ENCODE measurements at regions not wholly inside any gene's neighbourhood (a gene's known extent, or its start where the extent isn't known, plus 50 kb on each side); places are given as distances from the start of the nearest gene placed in this dataset.
"Not testable (repeated sequence)": the region's sequence is repeated elsewhere in the genome, so short reads cannot be mapped to it uniquely, and the experiment has no call there.

DNA sequence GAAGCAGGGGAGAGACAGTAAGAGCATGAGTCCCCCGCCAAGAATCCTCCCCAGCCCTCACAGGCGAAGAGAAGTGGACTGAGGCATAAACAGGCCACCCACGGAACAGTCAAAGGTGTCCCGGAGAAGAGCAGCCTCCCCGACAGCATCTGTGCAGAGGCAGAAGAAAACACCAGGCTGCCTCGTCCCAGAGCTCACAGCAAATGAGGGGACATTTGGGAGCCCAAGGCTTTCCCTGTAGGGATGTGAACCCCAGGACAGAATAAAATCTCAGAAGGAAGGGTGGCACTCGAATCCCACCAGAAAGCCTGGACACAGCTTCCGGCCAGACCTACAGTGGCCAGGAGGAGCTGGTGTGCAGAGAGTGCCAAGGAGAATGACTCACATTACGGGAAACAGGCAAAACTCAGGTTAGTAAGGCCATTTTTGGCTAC lies 90.4 kb downstream of the DLL1 start:
- DNase-seq = peak in 1 of 58 donors; percentile 28

DNA sequence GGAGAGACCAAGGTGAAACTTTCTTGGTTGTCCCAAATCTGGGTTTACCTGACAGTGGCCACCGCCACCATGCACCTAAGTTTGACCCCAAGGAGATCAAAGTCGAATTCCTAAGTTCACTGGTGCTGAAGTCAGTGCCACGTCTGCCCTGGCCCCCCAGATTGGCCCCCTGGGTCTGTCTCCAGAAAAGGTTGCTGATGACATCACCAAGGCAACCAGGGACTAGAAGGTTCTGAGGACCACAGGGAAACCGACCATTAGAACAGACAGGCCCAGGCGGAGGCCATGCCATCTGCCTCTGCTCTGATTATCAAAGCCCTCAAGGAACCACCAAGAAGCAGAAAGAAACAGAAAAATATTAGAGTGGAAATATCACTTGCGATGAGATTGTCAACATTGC lies 91.2 kb downstream of the DLL1 start:
- no peak for DNase-seq

DNA sequence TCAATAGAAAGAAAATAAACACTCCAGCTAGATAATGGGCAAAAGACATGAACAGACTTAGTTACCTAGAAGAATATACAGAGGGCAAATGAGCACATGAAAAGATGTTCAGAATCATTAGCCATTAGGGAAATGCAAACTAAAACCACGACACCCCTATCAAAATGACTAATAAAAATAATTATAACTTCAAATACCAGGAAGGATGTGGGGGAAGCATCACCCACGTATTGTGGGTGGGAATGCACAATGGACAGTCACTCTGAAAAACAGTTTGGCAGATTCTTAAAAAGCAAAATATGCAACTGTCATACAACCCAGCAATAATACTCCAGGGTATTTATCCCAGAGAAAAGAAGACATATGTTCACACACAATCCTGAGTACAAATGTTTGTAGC lies 92.6 kb downstream of the DLL1 start:
- DNase-seq = no peak

GRCh38 chr6:170193326-170193821 lies 97.5 kb downstream of the DLL1 start:
- DNase-seq = no peak

- DNase-seq = no peak
Observed at GRCh38 chr6:170192905-170193304, 98.0 kb downstream of the DLL1 start.

- not testable (repeated sequence) for DNase-seq
Observed at GRCh38 chr6:170192101-170192500, 98.8 kb downstream of the DLL1 start.

DNA sequence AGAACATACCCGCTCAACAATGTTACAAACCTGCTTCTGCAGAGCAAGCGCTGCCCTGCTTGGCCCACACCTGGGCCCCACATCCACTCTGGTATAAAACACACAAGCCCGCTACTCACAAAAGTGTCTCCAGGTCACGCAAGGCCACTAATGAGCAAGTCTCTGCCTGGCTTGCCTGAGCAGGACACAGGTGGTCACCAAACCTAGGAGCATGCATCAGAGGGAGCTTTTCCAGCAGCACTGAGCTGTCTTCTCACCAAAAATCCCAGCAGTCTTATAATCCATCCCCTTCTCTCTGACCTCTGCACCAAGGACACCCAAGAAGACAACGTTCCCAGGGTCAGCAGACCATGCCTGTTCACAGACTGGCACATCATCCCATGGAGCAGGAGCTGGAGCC lies 100.8 kb downstream of the DLL1 start:
- no peak for DNase-seq

DNA sequence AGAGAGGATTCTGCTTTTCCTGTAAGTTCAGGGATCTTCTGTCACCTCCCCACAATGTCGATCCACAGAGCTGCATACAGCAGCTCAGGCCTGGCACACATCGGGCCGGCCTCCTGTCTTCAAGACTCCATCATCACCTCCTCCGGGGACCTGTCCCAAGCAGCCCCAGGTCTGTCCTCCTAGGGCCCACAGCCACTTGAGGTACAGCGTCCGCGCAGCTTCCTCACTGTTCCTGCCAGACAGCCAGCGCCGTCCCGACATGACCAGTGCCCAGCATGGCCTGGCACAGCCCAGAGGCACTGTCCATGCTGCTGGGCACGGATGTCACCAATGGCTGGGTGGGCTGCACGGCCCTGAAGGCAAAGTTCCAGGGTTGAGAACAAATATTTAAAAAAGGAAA lies 101.6 kb downstream of the DLL1 start:
- DNase-seq = no peak

- DNase-seq = peak in 1 of 58 donors; percentile 30
Observed at GRCh38 chr6:170188571-170189001, 102.3 kb downstream of the DLL1 start.

- DNase-seq = no peak
Observed at GRCh38 chr6:170187669-170188566, 103.0 kb downstream of the DLL1 start.

- no peak for DNase-seq
Observed at GRCh38 chr6:170186941-170187668, 103.8 kb downstream of the DLL1 start.

DNA sequence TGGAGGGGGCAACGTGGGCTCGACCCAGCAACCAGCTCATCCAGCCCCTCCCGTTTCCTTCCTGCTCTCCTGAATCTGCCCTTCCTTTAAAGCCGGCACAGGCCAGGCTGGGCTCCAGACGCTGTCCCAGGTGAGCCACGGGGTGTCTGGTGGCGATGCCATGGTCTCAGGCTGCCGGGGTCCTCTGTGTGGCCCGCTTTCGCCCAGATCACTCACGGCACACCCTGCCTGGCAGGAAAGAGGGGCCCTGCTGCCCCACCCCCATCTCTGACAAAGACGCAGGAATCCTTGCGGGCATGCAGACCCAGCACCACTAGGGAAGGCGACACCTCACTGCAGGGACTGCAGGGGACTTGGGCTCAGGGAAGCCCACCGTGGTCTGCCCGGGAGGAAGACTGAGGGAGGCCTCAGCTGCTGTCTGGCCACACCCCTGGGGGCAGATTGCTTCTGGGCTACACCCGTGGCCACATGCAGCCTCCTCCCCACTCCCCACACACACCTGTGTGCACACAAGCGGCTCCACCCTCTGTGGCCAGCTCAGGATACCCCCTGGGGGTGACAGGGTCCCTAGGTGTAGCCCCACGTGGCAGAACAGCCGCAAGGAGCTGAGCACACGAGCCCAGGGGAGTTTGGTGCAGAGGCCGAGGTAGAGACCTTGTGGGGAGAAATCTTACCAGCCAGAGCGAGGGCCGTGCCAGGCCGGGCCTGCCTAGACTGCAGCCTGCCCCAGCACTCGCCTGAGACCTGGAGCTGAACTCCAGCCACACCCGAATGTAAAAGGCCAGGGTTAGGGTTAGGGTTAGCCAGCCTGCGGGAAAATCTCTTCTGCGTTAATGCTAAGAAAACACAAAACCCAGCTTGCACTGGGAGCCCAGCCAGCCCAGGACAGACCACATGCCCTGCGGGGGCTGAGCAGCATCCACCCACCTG lies 104.6 kb downstream of the DLL1 start:
- no peak for DNase-seq

DNA sequence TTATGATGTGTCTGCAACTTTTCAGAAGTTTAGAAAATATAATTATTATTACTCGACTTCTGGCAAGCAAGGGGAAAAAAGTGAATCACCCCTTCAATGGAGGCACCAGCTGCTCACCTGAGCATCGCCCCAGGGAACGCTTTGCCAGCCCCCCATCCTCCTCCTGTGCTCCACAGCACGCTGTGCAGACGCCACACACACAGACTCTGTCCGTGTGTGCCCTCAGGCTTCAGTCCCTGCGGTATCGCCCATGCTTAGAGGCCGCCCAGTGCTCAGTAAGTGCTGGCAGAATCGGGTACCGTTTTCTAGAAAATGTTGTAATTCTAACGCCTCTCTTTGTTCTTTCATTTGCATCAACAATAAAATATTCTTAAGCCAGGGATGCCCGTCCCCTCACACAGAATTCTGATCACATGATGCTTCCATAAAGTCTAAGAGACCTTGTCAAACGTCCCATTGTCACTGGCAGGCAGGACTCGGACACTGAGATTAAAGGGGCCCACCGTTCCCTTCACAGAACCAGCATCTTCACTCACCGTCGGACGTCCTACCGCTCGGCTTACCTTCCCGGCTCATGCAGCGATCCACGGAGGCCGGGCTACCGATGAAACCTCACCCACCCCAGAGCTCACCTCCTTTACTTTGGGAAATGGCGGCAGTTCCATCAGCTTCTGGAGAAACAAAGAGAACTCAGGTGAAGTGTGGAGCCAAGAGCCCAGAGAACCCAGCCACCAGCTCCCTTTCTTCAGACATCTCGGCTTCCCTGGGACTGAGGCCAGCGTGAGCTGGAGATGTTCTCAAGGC lies 105.5 kb downstream of the DLL1 start:
- DNase-seq = peak in 3 of 58 donors; percentile 52 to 72 (median 62)

GRCh38 chr6:170184316-170184715 lies 106.6 kb downstream of the DLL1 start:
- no peak for DNase-seq

DNA sequence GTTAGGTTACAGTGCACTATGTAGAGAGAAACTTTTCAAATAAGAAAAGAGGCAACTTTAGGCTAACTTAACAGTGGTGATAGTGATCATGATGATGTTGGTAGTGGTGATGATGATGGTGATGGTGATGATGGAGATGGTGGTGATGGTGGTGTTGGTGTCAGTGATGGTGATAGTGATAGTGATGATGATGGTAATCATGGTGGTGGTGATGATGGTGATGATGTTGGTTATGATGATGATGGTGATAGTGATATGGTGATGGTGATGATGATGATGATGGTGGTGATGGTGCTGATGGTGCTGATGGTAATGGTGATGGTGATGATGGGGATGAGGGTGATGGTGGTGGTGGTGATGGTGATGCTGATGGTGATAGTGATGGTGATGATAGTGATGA lies 107.4 kb downstream of the DLL1 start:
- DNase-seq = no peak

GRCh38 chr6:170182781-170183120 lies 108.1 kb downstream of the DLL1 start:
- no peak for DNase-seq

DNA sequence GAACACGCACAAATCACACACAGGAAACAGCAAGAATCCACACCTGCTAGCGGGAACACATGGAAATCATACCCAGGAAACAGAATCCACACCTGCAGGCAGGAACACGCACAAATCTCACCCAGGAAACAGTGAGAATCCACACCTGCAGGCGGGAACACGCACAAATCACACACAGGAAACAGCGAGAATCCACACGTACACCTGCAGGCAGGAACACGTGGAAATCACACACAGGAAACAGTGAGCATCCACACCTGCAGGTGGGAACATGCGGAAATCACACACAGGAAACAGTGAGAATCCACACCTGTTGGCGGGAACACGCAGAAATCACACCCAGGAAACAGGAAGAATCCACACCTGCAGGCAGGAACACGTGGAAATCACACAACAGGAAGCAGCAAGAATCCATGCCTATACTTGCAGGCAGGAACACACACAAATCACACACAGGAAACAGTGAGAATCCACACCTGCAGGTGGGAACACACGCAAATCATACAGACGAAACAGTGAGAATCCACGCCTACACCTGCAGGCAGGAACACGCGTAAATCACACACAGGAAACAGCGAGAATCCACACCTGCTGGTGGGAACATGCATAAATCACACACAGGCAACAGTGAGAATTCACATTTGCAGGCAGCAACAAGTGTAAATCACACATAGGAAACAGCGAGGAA lies 108.6 kb downstream of the DLL1 start:
- no peak for DNase-seq

DNA sequence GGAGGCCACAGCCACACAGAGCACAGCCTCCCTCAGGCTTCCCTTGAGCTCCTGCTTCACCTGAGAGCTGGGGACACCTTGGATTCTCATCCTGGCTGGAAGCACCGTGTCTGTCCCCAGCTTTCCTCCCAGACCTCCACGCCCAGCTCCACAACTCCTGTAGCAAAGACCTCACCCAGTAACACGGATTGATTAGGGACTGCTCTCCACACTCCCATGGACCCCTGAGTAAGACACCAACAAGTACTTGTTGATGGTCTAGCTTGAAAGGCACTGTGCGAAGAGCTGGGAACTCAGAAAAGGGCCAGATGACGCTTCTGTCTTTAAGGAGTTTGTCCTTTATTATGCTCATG lies 109.6 kb downstream of the DLL1 start:
- DNase-seq = no peak

- no peak for DNase-seq
Observed at GRCh38 chr6:170180671-170181337, 110.1 kb downstream of the DLL1 start.
